ENCODE measurements at regions not wholly inside any gene's neighbourhood (a gene's known extent, or its start where the extent isn't known, plus 50 kb on each side); places are given as distances from the start of the nearest gene placed in this dataset.

- TF ChIP-seq POLR2AphosphoS5 (IDR thresholded peaks at IDR 0.05; ENCODE audit: low read length) (no peak), ZNF24 (IDR thresholded peaks at IDR 0.05) (no peak), CTCF (IDR thresholded peaks at IDR 0.05 in 2 of 3, conservative IDR thresholded peaks at IDR 0.05 in 1 of 3; ENCODE audit: control insufficient read depth in 2 of 3, extremely low read depth in 1 of 3, insufficient read depth in 1 of 3, low read depth in 3 of 3, low read length in 3 of 3) (no peak), HDAC2 (IDR thresholded peaks at IDR 0.05) (no peak), ZNF384 (IDR thresholded peaks at IDR 0.05; ENCODE audit: borderline replicate concordance, low read depth, low read length) (no peak), JUND (IDR thresholded peaks at IDR 0.05; ENCODE audit: low read depth, low read length) (no peak), YY1 (IDR thresholded peaks at IDR 0.05; ENCODE audit: low read depth, low read length) (no peak), SUPT20H (IDR thresholded peaks at IDR 0.05; ENCODE audit: borderline replicate concordance, control insufficient read depth, low read depth, low read length) (no peak), EZH2 (IDR thresholded peaks at IDR 0.05; ENCODE audit: borderline replicate concordance, control insufficient read depth, low read depth, low read length) (no peak), SIX5 (IDR thresholded peaks at IDR 0.05; ENCODE audit: low read depth, low read length, severe bottlenecking) (no peak), ZNF274 (IDR thresholded peaks at IDR 0.05; ENCODE audit: insufficient read depth, insufficient read length) (no peak)
- TF ChIP-seq, protein P1, sequence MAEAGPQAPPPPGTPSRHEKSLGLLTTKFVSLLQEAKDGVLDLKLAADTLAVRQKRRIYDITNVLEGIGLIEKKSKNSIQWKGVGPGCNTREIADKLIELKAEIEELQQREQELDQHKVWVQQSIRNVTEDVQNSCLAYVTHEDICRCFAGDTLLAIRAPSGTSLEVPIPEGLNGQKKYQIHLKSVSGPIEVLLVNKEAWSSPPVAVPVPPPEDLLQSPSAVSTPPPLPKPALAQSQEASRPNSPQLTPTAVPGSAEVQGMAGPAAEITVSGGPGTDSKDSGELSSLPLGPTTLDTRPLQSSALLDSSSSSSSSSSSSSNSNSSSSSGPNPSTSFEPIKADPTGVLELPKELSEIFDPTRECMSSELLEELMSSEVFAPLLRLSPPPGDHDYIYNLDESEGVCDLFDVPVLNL (IDR thresholded peaks at IDR 0.05; ENCODE audit: low read depth, low read length) = no peak
Observed at GRCh38 chr15:66964791-66965190, 100.6 kb upstream of the SMAD3 start.
